Testis (tissue), 2 donors: ENCODE measurements at regions not wholly inside any gene's neighbourhood (a gene's known extent, or its start where the extent isn't known, plus 50 kb on each side); places are given as distances from the start of the nearest gene placed in this dataset.

Source experiments
- DNase-seq: peaks from one replicate; pipeline ENCODE4 v3.0.0-alpha.2; 2019
- H3K27ac ChIP-seq, 2 donors: fragments of 200-600 bp; sonication (generic); one replicate each; pipeline ENCODE4 v1.5.1; 2019
- H3K27me3 ChIP-seq: fragments of 200-600 bp; sonication (generic); one replicate; pipeline ENCODE4 v1.5.1; 2019
- H3K36me3 ChIP-seq: fragments of 200-600 bp; sonication (generic); one replicate; pipeline ENCODE4 v1.5.1; 2017; ENCODE audit warnings: low read depth; ENCODE audit errors: missing control alignments
- H3K4me1 ChIP-seq: fragments of 200-600 bp; sonication (generic); one replicate; pipeline ENCODE4 v1.5.1; 2019
- H3K4me3 ChIP-seq, 2 donors: fragments of 200-600 bp; sonication (generic); one replicate each; pipeline ENCODE4 v1.5.1; 2017 to 2019
- H3K9me3 ChIP-seq: fragments of 200-600 bp; sonication (generic); one replicate; pipeline ENCODE4 v1.5.1; 2017
- POLR2A ChIP-seq: fragments of 450-650 bp; IDR thresholded peaks from one replicate; pipeline ENCODE4 v1.6.1; 2017; ENCODE audit warnings: antibody characterized with exemption, mild to moderate bottlenecking, moderate library complexity
- WGBS, 2 donors: methylation state at CpG; one replicate each; pipeline ENCODE4 v1.1.5; 2018; 5-methylcytosine and 5-hydroxymethylcytosine counted together
- intact Hi-C: fragments of 100-400 bp; cut with DNase I; formaldehyde crosslinking; loops from one replicate; pipeline ENCODE4 v1.15.1; 2023; ENCODE audit warnings: low total_unique reads
- TF ChIP-seq, protein P1 (sequence below), 3 experiments: fragments of 450-650 bp in 2 of 3; fragments of 200-600 bp in 1 of 3; sonication (generic) in 1 of 3; IDR thresholded peaks; one replicate each; pipeline ENCODE4 v1.5.1; 2016 to 2019; ENCODE audit warnings: antibody characterized with exemption in 3 of 3, mild to moderate bottlenecking in 2 of 3, moderate library complexity in 1 of 3

DNA sequence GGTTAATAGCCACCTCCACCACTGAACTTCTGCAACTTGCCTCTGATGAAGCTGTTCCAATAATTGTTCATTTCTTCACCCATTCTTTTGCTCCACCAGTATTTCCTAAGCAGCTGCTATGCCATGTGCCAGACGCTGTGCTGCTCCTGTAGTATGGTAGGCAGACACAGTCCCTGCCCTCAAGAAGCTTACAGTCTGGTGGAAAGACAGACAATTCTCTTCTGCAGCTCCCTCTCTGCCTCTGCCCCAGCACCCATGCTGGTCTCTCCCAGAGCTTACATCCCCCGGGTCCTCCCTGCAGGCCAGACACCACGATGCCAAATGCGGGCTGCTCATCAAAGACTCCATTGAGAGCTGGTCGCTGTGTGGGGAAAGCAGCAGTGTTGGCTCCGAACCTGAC is 111.6 kb upstream of the ESRRB start:
- Histone ChIP-seq H3K9me3 (no peaks in the 10 kb centered on the region), H3K4me1 (no peaks in the 10 kb centered on the region), H3K4me3 (no peak overlapping the region), H3K27ac (no peak overlapping the region), H3K36me3 (no peaks in the 10 kb centered on the region), H3K27me3 (no peaks in the 10 kb centered on the region)
- WGBS, 2 donors = 88 to 95% methylated on average over 6 of the region's 6 CpGs
- DNase-seq = no peak
- intact Hi-C loops = no loop called here
- TF ChIP-seq POLR2A = no peak
- TF ChIP-seq, protein P1, sequence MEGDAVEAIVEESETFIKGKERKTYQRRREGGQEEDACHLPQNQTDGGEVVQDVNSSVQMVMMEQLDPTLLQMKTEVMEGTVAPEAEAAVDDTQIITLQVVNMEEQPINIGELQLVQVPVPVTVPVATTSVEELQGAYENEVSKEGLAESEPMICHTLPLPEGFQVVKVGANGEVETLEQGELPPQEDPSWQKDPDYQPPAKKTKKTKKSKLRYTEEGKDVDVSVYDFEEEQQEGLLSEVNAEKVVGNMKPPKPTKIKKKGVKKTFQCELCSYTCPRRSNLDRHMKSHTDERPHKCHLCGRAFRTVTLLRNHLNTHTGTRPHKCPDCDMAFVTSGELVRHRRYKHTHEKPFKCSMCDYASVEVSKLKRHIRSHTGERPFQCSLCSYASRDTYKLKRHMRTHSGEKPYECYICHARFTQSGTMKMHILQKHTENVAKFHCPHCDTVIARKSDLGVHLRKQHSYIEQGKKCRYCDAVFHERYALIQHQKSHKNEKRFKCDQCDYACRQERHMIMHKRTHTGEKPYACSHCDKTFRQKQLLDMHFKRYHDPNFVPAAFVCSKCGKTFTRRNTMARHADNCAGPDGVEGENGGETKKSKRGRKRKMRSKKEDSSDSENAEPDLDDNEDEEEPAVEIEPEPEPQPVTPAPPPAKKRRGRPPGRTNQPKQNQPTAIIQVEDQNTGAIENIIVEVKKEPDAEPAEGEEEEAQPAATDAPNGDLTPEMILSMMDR (IDR thresholded peaks at IDR 0.05) = no peak

DNA sequence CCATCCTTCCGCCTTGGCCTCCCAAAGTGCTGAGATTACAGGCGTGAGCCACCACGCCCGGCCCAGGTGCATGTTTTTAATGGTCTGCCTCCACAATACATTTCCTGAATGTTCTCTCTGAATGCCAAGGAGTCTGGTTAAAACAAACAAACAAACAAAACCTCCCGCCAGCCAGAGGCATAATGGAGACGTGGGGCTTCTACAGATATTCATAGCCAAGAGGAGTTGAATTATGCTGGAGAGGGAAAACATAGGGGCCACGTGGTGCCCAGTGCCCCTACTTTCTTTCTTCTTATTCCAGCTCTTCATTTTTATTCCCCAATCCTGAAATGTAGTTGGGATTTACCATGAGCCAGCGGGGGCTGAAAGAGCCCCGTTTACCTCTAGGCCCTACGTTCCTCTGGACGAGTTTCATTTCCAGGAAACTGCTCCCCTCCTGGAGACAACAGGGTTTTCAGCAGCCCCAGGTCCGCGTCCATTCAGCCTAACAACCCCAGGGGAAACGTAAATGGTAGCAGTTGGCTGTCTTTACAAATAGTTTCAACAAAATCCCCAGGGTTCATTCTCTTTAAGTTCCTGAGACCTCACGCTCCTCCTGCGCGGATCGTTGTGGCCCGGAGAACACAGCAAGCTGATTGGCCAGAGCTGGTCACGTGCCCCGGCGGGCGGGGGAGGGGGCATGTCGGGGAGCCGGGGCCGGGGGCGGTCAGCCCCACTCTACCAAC is 108.5 kb upstream of the ESRRB start:
- peak overlapping the region; percentile 46 to 62 for H3K4me3 ChIP-seq
- no peaks in the 10 kb centered on the region for H3K27me3 ChIP-seq
- 16 to 31% methylated on average over 26 to 27 of the region's 27 CpGs for WGBS, 2 donors
- H3K27ac ChIP-seq = peak overlapping the region; percentile 68 to 70
- no peak for TF ChIP-seq POLR2A
- TF ChIP-seq, protein P1 (IDR thresholded peaks at IDR 0.05) = no peak
- peak; percentile 86 for DNase-seq
- H3K36me3 ChIP-seq = no peaks in the 10 kb centered on the region
- no peaks in the 10 kb centered on the region for H3K9me3 ChIP-seq
- H3K4me1 ChIP-seq = no peaks in the 10 kb centered on the region
- intact Hi-C loops = no loop called here

DNA sequence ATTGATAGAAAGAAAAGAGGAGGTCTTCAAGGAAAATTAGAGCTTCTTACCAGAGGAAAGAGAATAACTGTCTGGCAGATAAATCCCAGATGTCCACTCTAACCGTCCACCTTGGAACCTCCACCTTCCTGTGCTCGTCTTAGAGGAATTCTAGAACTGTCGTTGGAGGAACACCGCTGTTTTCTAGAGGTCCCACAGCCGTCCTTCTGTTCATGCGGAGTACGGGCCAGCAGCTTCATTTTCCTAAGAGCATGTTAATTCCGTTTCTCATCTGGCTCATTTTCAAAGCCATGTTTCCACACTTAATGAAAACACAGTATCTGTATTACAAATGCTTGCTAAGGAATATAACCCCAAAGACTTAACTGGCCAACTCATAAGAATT is 107.9 kb upstream of the ESRRB start:
- intact Hi-C loops = no loop called here
- WGBS, 2 donors = 16 to 29% methylated on average over 8 of the region's 8 CpGs
- Histone ChIP-seq H3K36me3 (no peaks in the 10 kb centered on the region), H3K9me3 (no peaks in the 10 kb centered on the region), H3K4me1 (no peaks in the 10 kb centered on the region), H3K27me3 (no peaks in the 10 kb centered on the region), H3K4me3 (peak overlapping the region; percentile 46 to 62), H3K27ac (peak overlapping the region; percentile 68 to 70)
- DNase-seq = no peak
- TF ChIP-seq POLR2A = no peak
- TF ChIP-seq, protein P1 (IDR thresholded peaks at IDR 0.05) = no peak

DNA sequence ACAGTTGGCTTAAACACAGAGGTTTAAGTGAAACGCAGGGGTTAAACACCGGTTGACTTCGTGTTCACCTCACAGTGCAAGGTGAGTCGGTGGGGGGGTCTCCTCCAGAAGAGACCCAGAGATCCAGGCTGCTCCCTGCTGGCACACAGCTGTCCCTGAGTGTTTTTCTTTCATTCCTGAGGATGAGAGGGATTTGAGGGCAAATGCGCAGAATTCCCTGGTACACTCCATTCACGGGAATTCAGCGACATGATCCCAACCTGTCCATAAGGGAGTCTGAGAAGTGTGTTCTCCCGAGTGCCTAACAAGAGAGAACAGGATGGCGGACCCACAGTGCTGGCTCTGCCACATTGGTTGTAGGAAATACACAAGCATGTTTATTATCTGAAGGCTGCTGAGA is 107.2 kb upstream of the ESRRB start:
- no peaks in the 10 kb centered on the region for H3K9me3 ChIP-seq
- no peaks in the 10 kb centered on the region for H3K27me3 ChIP-seq
- H3K4me3 ChIP-seq = peak overlapping the region; percentile 46 to 62
- intact Hi-C loops = no loop called here
- no peak overlapping the region for H3K27ac ChIP-seq
- no peaks in the 10 kb centered on the region for H3K36me3 ChIP-seq
- DNase-seq = no peak
- no peak for TF ChIP-seq POLR2A
- TF ChIP-seq, protein P1 (IDR thresholded peaks at IDR 0.05) = no peak
- WGBS, 2 donors = 69 to 74% methylated on average over 9 of the region's 9 CpGs
- no peaks in the 10 kb centered on the region for H3K4me1 ChIP-seq
